Nephron progenitor cell (in vitro differentiated cells): ENCODE measurements at regions not wholly inside any gene's neighbourhood (a gene's known extent, or its start where the extent isn't known, plus 50 kb on each side); places are given as distances from the start of the nearest gene placed in this dataset.

ENCODE experiments used
- DNase-seq: peaks from one replicate; pipeline ENCODE4 v3.0.0; 2021
- H3K27ac Mint-ChIP-seq: 2 replicates; pipeline ENCODE4 v1.8.0; 2021; ENCODE audit warnings: mild to moderate bottlenecking, moderate library complexity, mixed read lengths
- H3K27me3 Mint-ChIP-seq: 2 replicates; pipeline ENCODE4 v1.8.0; 2021; ENCODE audit warnings: mild to moderate bottlenecking, low read depth, mixed read lengths; ENCODE audit not compliant: poor library complexity
- H3K36me3 Mint-ChIP-seq: 2 replicates; pipeline ENCODE4 v1.8.0; 2021; ENCODE audit warnings: low read depth, mixed read lengths
- H3K4me1 Mint-ChIP-seq: 2 replicates; pipeline ENCODE4 v1.8.0; 2021; ENCODE audit warnings: mixed read lengths
- H3K4me3 Mint-ChIP-seq: 2 replicates; pipeline ENCODE4 v1.8.0; 2021; ENCODE audit warnings: mild to moderate bottlenecking, moderate library complexity, mixed read lengths
- H3K9me3 Mint-ChIP-seq: 2 replicates; pipeline ENCODE4 v1.8.0; 2021; ENCODE audit warnings: mild to moderate bottlenecking, moderate library complexity, mixed read lengths
- TF ChIP-seq, protein P1 (sequence below): fragments of 200-600 bp; sonication (generic); IDR thresholded peaks from 2 replicates; pipeline ENCODE4 v1.5.0; 2021; ENCODE audit warnings: antibody characterized with exemption

DNA sequence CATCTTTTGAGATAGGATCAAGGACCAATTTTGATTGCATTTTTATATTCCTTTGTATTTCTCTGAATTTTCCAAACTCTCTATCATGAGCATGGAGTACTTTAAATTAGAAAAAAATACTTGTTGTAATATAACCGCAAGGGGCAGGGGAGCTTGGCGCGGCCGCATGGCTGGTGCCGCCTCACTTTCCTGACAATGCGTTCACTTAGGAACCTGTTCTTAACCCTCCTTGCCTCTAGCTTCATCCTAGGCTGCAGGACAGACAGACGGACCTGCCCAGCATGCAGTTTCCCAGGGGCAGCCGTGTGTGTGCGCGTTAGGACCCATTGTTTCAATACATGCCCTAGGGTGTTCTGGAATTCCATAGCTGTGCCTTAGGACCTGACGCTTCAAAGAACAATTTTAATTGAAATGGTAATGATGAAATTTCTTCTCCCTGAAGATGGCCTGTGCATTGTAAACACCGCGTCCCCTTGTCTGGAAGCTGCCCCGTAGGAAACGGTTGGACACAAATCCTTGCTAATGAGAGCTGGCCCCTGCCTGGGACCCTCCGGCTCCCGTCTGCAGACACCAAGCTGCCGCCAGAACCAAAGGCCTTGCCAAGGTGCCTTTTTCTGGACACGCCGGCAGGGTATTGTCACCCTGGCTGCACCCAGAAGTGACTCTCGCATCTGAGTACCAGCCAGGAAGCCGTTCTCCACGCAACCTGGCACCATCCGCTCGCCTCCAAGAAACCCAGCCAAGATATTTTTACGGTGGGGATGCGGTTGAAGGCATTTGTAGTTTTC is 466.4 kb downstream of the NPHP4 start:
- Mint-ChIP-seq H3K27me3 (peaks cover 16% of the 10 kb centered on the region), H3K4me3 (no peak overlapping the region), H3K36me3 (no peaks in the 10 kb centered on the region), H3K9me3 (peaks cover 13% of the 10 kb centered on the region), H3K4me1 (no peaks in the 10 kb centered on the region), H3K27ac (no peak overlapping the region)
- no peak for DNase-seq
- TF ChIP-seq, protein P1, sequence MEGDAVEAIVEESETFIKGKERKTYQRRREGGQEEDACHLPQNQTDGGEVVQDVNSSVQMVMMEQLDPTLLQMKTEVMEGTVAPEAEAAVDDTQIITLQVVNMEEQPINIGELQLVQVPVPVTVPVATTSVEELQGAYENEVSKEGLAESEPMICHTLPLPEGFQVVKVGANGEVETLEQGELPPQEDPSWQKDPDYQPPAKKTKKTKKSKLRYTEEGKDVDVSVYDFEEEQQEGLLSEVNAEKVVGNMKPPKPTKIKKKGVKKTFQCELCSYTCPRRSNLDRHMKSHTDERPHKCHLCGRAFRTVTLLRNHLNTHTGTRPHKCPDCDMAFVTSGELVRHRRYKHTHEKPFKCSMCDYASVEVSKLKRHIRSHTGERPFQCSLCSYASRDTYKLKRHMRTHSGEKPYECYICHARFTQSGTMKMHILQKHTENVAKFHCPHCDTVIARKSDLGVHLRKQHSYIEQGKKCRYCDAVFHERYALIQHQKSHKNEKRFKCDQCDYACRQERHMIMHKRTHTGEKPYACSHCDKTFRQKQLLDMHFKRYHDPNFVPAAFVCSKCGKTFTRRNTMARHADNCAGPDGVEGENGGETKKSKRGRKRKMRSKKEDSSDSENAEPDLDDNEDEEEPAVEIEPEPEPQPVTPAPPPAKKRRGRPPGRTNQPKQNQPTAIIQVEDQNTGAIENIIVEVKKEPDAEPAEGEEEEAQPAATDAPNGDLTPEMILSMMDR, result no peak

- H3K4me3 Mint-ChIP-seq, result no peak overlapping the region
- peaks cover 23% of the 10 kb centered on the region for H3K9me3 Mint-ChIP-seq
- no peaks in the 10 kb centered on the region for H3K4me1 Mint-ChIP-seq
- DNase-seq, result no peak
- no peak overlapping the region for H3K27ac Mint-ChIP-seq
- peaks cover 16% of the 10 kb centered on the region for H3K27me3 Mint-ChIP-seq
- TF ChIP-seq, protein P1, result no peak
- H3K36me3 Mint-ChIP-seq, result no peaks in the 10 kb centered on the region
Measured at GRCh38 chr1:5522531-5523145, 469.6 kb downstream of the NPHP4 start.

GRCh38 chr1:5519366-5520135 is 472.7 kb downstream of the NPHP4 start:
- TF ChIP-seq, protein P1, result no peak
- Mint-ChIP-seq H3K27me3 (peaks cover 21% of the 10 kb centered on the region), H3K4me3 (no peak overlapping the region), H3K9me3 (peaks cover 23% of the 10 kb centered on the region), H3K27ac (no peak overlapping the region), H3K36me3 (no peaks in the 10 kb centered on the region), H3K4me1 (no peaks in the 10 kb centered on the region)
- DNase-seq, result no peak

DNA sequence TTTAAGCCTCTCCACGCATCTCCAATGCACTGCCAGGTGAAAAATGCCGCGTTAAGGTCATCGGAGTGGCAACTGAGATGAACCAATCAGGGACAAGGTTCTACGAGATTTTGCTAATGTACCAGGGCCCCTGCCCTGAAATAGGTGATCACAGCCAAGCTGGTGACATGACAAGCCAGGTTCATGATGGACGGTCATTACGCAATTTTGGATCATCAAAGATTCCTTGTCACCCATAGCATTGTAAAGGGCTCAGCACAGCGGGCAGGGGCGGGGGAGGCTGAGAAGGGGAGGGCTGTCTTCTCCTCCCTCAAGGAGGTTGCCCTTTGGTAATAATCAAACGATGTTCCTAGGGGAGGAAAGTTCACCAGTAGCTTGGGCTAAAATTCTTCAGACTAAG is 475.5 kb downstream of the NPHP4 start:
- H3K9me3 Mint-ChIP-seq, result peaks cover 23% of the 10 kb centered on the region
- H3K4me3 Mint-ChIP-seq, result no peak overlapping the region
- no peak overlapping the region for H3K27ac Mint-ChIP-seq
- no peak for DNase-seq
- TF ChIP-seq, protein P1, result no peak
- H3K4me1 Mint-ChIP-seq, result no peaks in the 10 kb centered on the region
- H3K36me3 Mint-ChIP-seq, result no peaks in the 10 kb centered on the region
- peaks cover 28% of the 10 kb centered on the region for H3K27me3 Mint-ChIP-seq

GRCh38 chr1:5515501-5515900 is 476.7 kb downstream of the NPHP4 start:
- TF ChIP-seq, protein P1, result no peak
- DNase-seq, result no peak
- Mint-ChIP-seq H3K27me3 (peaks cover 35% of the 10 kb centered on the region), H3K36me3 (no peaks in the 10 kb centered on the region), H3K9me3 (peaks cover 22% of the 10 kb centered on the region), H3K27ac (no peak overlapping the region), H3K4me3 (no peak overlapping the region), H3K4me1 (no peaks in the 10 kb centered on the region)
